ENCODE measurements at regions not wholly inside any gene's neighbourhood (a gene's known extent, or its start where the extent isn't known, plus 50 kb on each side); places are given as distances from the start of the nearest gene placed in this dataset.

GRCh38 chr2:168373468-168373867, 82.6 kb upstream of the CERS6 start:
- DNase-seq (ENCODE audit: low read depth in 4 of 4, low spot score in 2 of 4) = no peak

- no peak for DNase-seq (ENCODE audit: low read depth in 4 of 4, low spot score in 2 of 4)
Observed at GRCh38 chr2:168375195-168375798, 80.8 kb upstream of the CERS6 start.

GRCh38 chr2:168378960-168379669, 77.0 kb upstream of the CERS6 start:
- DNase-seq (ENCODE audit: low read depth in 4 of 4, low spot score in 2 of 4) = no peak

GRCh38 chr2:168380500-168380899, 75.6 kb upstream of the CERS6 start:
- no peak for DNase-seq (ENCODE audit: low read depth in 4 of 4, low spot score in 2 of 4)

- DNase-seq (ENCODE audit: low read depth in 4 of 4, low spot score in 2 of 4) = no peak
Observed at GRCh38 chr2:168392024-168392423, 64.0 kb upstream of the CERS6 start.

- DNase-seq (ENCODE audit: low read depth in 4 of 4, low spot score in 2 of 4) = no peak
Observed at GRCh38 chr2:168392797-168393196, 63.3 kb upstream of the CERS6 start.

GRCh38 chr2:168394262-168394661, 61.8 kb upstream of the CERS6 start:
- no peak for DNase-seq (ENCODE audit: low read depth in 4 of 4, low spot score in 2 of 4)

- no peak for DNase-seq (ENCODE audit: low read depth in 4 of 4, low spot score in 2 of 4)
Observed at GRCh38 chr2:168396131-168396530, 59.9 kb upstream of the CERS6 start.

GRCh38 chr2:168397629-168398028, 58.4 kb upstream of the CERS6 start:
- no peak for DNase-seq (ENCODE audit: low read depth in 4 of 4, low spot score in 2 of 4)

- DNase-seq (ENCODE audit: low read depth in 4 of 4, low spot score in 2 of 4) = no peak
Observed at GRCh38 chr2:168401048-168401556, 55.0 kb upstream of the CERS6 start.

- DNase-seq (ENCODE audit: low read depth in 4 of 4, low spot score in 2 of 4) = no peak
Observed at GRCh38 chr2:168401771-168402170, 54.3 kb upstream of the CERS6 start.

- DNase-seq (ENCODE audit: low read depth in 4 of 4, low spot score in 2 of 4) = no peak
Observed at GRCh38 chr2:168402531-168402930, 53.5 kb upstream of the CERS6 start.

- no peak for DNase-seq (ENCODE audit: low read depth in 4 of 4, low spot score in 2 of 4)
Observed at GRCh38 chr2:168403736-168404135, 52.3 kb upstream of the CERS6 start.

- DNase-seq (ENCODE audit: low read depth in 4 of 4, low spot score in 2 of 4) = no peak
Observed at GRCh38 chr2:168404764-168405163, 51.3 kb upstream of the CERS6 start.

Data from left renal cortex interstitium (tissue), 4 donors.